ENCODE measurements at regions not wholly inside any gene's neighbourhood (a gene's known extent, or its start where the extent isn't known, plus 50 kb on each side); places are given as distances from the start of the nearest gene placed in this dataset.

DNA sequence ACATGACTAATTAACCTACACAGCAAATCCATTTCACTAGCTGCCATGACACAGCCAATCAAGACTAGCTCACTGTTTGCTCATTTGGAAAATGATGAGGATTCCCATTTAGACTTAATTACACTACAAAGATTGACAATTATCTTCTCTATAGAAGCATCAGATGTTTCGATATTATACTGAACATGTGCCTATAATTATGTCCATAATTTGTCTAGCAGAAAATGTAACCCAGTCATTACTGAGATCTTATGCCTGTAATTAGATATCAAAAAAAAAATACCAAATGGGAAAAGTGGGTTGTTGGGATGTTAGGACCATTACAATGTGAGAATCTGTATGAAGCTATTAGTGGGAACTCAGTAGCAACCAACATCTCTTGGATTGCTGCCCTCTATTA lies 344.2 kb upstream of the MCTP2 start:
- Histone ChIP-seq H3K9me3 (ENCODE audit: control insufficient read depth in 1 of 2, insufficient read depth in 1 of 2, low read depth in 1 of 2, low read length in 2 of 2) (peaks cover 0 to 19% of the 10 kb centered on the region in 2 experiments; a peak in 1 of 4 replicates), H3K4me2 (ENCODE audit: low read length) (no peak overlapping the region), H3K27me3 (ENCODE audit: insufficient read depth, low read length) (no peaks in the 10 kb centered on the region), H3K36me3 (ENCODE audit: control insufficient read depth in 1 of 2, insufficient read depth in 2 of 2, low read length in 2 of 2) (no peaks in the 10 kb centered on the region), H3K4me1 (ENCODE audit: control insufficient read depth in 1 of 2, insufficient read depth in 2 of 2, low read length in 2 of 2) (no peaks in the 10 kb centered on the region), H2AFZ (ENCODE audit: low read depth, low read length, poor library complexity, severe bottlenecking) (no peak overlapping the region), H3K4me3 (replicated peaks in 1 of 2; ENCODE audit: low read depth in 1 of 2, low read length in 2 of 2) (no peak overlapping the region), H3K27ac (ENCODE audit: low read depth, low read length) (no peak overlapping the region), H3K9me2 (ENCODE audit: insufficient read depth) (no peaks in the 10 kb centered on the region), H3K9ac (ENCODE audit: low read length) (no peak overlapping the region), H3K79me2 (ENCODE audit: insufficient read depth, low read length) (no peaks in the 10 kb centered on the region), H4K20me1 (ENCODE audit: insufficient read depth) (no peaks in the 10 kb centered on the region)
- POLR2A ChIA-PET = no interaction called here
- TF ChIP-seq EGR1 (IDR thresholded peaks at IDR 0.05; ENCODE audit: low read depth) (no peak), POLR2A (IDR thresholded peaks at IDR 0.05; ENCODE audit: borderline replicate concordance, extremely low read depth, insufficient read depth, insufficient read length) (no peak), TCF7L2 (IDR thresholded peaks at IDR 0.05; ENCODE audit: borderline replicate concordance, extremely low read depth, insufficient read depth, insufficient read length) (no peak), RAD21 (IDR thresholded peaks at IDR 0.05; ENCODE audit: low read depth) (no peak)
- TF ChIP-seq, protein P1, sequence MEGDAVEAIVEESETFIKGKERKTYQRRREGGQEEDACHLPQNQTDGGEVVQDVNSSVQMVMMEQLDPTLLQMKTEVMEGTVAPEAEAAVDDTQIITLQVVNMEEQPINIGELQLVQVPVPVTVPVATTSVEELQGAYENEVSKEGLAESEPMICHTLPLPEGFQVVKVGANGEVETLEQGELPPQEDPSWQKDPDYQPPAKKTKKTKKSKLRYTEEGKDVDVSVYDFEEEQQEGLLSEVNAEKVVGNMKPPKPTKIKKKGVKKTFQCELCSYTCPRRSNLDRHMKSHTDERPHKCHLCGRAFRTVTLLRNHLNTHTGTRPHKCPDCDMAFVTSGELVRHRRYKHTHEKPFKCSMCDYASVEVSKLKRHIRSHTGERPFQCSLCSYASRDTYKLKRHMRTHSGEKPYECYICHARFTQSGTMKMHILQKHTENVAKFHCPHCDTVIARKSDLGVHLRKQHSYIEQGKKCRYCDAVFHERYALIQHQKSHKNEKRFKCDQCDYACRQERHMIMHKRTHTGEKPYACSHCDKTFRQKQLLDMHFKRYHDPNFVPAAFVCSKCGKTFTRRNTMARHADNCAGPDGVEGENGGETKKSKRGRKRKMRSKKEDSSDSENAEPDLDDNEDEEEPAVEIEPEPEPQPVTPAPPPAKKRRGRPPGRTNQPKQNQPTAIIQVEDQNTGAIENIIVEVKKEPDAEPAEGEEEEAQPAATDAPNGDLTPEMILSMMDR (IDR thresholded peaks at IDR 0.05 in 2 of 3, conservative IDR thresholded peaks at IDR 0.05 in 1 of 3; ENCODE audit: borderline replicate concordance in 1 of 3, insufficient read depth in 1 of 3, low read depth in 2 of 3, low read length in 2 of 3) = no peak
- intact Hi-C loops (cut with micrococcal nuclease) = no loop called here
- ATAC-seq (no peak), DNase-seq (ENCODE audit: low read depth, low spot score) (no peak)
- CTCF ChIA-PET = no interaction called here
- BruUV-seq (replicated peaks) = no TSS peak
- RAD21 ChIA-PET (ENCODE audit: low non-redundant PET in 1 of 2, low total read pairs in 2 of 2, uncharacterized antibody in 2 of 2, unreplicated experiment in 2 of 2) = no interaction called here

DNA sequence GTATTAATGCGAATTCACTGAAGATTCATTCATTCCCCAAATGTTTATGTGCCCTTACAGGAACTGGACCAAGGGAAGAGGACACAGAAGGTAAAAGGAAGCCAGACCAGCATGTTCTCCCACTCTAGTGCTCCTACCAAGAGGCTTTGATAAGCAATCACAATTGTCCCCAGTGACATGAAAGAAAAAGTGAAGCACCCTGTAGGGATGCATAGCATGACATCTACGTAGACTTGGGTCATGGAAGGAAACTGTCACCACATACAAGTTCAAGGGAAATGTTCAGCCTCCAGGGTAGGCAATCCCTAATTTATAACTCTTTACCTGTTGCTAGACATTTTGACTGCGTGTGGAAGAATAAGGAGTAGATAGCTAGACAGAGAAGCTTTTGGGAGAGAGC lies 348.6 kb upstream of the MCTP2 start:
- Histone ChIP-seq H3K79me2 (ENCODE audit: insufficient read depth, low read length) (no peaks in the 10 kb centered on the region), H3K27me3 (ENCODE audit: insufficient read depth, low read length) (no peaks in the 10 kb centered on the region), H3K4me1 (ENCODE audit: control insufficient read depth in 1 of 2, insufficient read depth in 2 of 2, low read length in 2 of 2) (no peaks in the 10 kb centered on the region), H3K36me3 (ENCODE audit: control insufficient read depth in 1 of 2, insufficient read depth in 2 of 2, low read length in 2 of 2) (no peaks in the 10 kb centered on the region), H2AFZ (ENCODE audit: low read depth, low read length, poor library complexity, severe bottlenecking) (no peak overlapping the region), H3K9ac (ENCODE audit: low read length) (no peak overlapping the region), H3K27ac (ENCODE audit: low read depth, low read length) (no peak overlapping the region), H3K9me2 (ENCODE audit: insufficient read depth) (no peaks in the 10 kb centered on the region), H3K4me3 (replicated peaks in 1 of 2; ENCODE audit: low read depth in 1 of 2, low read length in 2 of 2) (no peak overlapping the region), H4K20me1 (ENCODE audit: insufficient read depth) (no peaks in the 10 kb centered on the region), H3K4me2 (ENCODE audit: low read length) (no peak overlapping the region), H3K9me3 (ENCODE audit: control insufficient read depth in 1 of 2, insufficient read depth in 1 of 2, low read depth in 1 of 2, low read length in 2 of 2) (peaks cover 0 to 23% of the 10 kb centered on the region in 2 experiments; a peak in 2 of 4 replicates)
- CTCF ChIA-PET = no interaction called here
- RAD21 ChIA-PET (ENCODE audit: low non-redundant PET in 1 of 2, low total read pairs in 2 of 2, uncharacterized antibody in 2 of 2, unreplicated experiment in 2 of 2) = no interaction called here
- BruUV-seq (replicated peaks) = no TSS peak
- intact Hi-C loops (cut with micrococcal nuclease) = no loop called here
- TF ChIP-seq CBX3 (IDR thresholded peaks at IDR 0.05; ENCODE audit: low read depth) (no peak), TCF7L2 (IDR thresholded peaks at IDR 0.05; ENCODE audit: borderline replicate concordance, extremely low read depth, insufficient read depth, insufficient read length) (no peak), POLR2AphosphoS5 (IDR thresholded peaks at IDR 0.05; ENCODE audit: low read depth, low read length) (no peak), EZH2 (IDR thresholded peaks at IDR 0.05) (no peak), JUND (IDR thresholded peaks at IDR 0.05) (no peak), ZFX (IDR thresholded peaks at IDR 0.05) (no peak), RAD21 (IDR thresholded peaks at IDR 0.05; ENCODE audit: low read depth) (no peak), ZNF274 (IDR thresholded peaks at IDR 0.05; ENCODE audit: low read depth, low read length) (no peak), SRF (IDR thresholded peaks at IDR 0.05; ENCODE audit: low read depth) (no peak), EZH2phosphoT487 (IDR thresholded peaks at IDR 0.05; ENCODE audit: borderline replicate concordance) (no peak)
- TF ChIP-seq, protein P2, sequence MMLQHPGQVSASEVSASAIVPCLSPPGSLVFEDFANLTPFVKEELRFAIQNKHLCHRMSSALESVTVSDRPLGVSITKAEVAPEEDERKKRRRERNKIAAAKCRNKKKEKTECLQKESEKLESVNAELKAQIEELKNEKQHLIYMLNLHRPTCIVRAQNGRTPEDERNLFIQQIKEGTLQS (IDR thresholded peaks at IDR 0.05) = no peak
- no peak for ATAC-seq
- POLR2A ChIA-PET = no interaction called here
- DNase-seq (ENCODE audit: low read depth, low spot score) = no peak
